Activated T-cell treated with anti-CD3 and anti-CD28 coated beads, Interleukin-2, amount 50 U/mL, for 24 hours (primary cell): ENCODE measurements at regions not wholly inside any gene's neighbourhood (a gene's known extent, or its start where the extent isn't known, plus 50 kb on each side); places are given as distances from the start of the nearest gene placed in this dataset.

ENCODE experiments used
- DNase-seq: peaks from one replicate; pipeline ENCODE4 v3.0.0-alpha.2; 2020
- H3K27ac Mint-ChIP-seq: 2 replicates; pipeline ENCODE4 v1.8.0; 2020; ENCODE audit warnings: mild to moderate bottlenecking, mixed read lengths
- H3K27me3 Mint-ChIP-seq: 2 replicates; pipeline ENCODE4 v1.8.0; 2020; ENCODE audit warnings: mixed read lengths
- H3K36me3 Mint-ChIP-seq: 2 replicates; pipeline ENCODE4 v1.8.0; 2020; ENCODE audit warnings: low read depth, mixed read lengths
- H3K4me1 Mint-ChIP-seq: 2 replicates; pipeline ENCODE4 v1.8.0; 2020; ENCODE audit warnings: low read depth, mixed read lengths
- H3K4me3 Mint-ChIP-seq: 2 replicates; pipeline ENCODE4 v1.8.0; 2020; ENCODE audit warnings: mild to moderate bottlenecking, moderate library complexity, mixed read lengths
- H3K9me3 Mint-ChIP-seq: 2 replicates; pipeline ENCODE4 v1.8.0; 2020; ENCODE audit warnings: mixed read lengths

DNA sequence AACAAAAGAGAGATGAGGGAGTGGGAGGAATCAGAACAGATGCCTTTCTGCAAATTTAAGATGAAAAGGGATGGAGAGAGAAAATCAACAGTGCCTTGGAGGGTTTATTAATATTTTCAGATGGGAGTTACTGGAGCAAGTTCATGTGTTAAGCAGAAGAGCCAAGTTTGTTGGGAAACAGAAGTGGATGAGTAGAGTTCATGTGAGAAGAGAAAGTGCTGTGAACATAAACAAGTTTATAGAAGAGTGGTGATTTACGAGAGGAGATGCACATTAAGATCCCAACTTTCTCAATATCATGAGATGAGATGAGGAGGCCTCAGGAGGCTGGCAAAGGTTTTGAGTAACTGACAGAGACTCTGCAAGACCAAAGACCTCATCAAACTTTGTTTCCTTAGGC lies 274.1 kb upstream of the HTR2A start:
- Mint-ChIP-seq H3K27ac (no peak overlapping the region), H3K36me3 (no peaks in the 10 kb centered on the region), H3K4me3 (no peak overlapping the region)

DNA sequence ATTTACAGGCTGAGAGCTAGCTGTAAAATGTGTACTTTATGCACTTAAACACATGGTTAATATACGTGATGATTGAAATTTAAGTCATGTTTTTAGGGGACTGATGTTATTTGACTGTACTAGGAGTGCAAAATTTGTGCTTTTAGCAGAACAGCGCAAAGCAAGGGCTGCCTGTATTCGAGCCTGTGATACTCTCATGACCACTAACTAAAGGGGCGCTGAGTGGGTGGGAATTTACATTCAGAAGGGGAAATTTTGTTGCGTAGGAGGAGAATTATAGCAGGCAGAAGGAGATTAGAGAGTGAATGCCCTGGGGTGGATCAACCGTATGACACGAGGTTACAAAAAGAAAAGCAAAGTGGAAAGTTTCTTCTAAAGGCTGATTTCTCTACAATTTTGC lies 271.8 kb upstream of the HTR2A start:
- Mint-ChIP-seq H3K4me1 (no peaks in the 10 kb centered on the region), H3K27me3 (no peaks in the 10 kb centered on the region), H3K36me3 (no peaks in the 10 kb centered on the region), H3K9me3 (no peaks in the 10 kb centered on the region), H3K4me3 (no peak overlapping the region), H3K27ac (no peak overlapping the region)
- no peak for DNase-seq

More for the DNA sequence above, 274.1 kb upstream of the HTR2A start:
- H3K4me1 Mint-ChIP-seq, result no peaks in the 10 kb centered on the region
- DNase-seq, result no peak
- H3K9me3 Mint-ChIP-seq, result no peaks in the 10 kb centered on the region
- H3K27me3 Mint-ChIP-seq, result no peaks in the 10 kb centered on the region

DNA sequence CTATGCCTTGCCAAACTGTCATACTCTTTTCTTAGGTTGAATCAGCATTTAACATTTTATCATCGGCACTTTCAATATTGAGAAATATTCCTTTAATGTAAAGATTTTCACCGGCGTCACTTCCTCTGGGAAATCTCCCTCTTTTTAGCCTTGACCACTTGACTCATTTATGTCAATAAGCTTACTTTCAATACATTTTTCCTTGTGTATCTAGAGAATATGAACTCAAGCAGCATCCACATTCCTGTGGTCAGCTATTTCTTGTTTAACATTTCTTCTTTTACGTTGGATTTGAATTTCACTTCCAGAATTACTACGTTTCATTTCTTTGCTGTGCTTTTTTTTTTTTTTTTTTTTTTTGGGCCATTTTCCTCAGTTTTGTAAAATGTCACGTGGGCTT lies 271.2 kb upstream of the HTR2A start:
- H3K4me3 Mint-ChIP-seq, result no peak overlapping the region
- no peaks in the 10 kb centered on the region for H3K4me1 Mint-ChIP-seq
- no peaks in the 10 kb centered on the region for H3K27me3 Mint-ChIP-seq
- DNase-seq, result no peak
- H3K9me3 Mint-ChIP-seq, result no peaks in the 10 kb centered on the region
- no peak overlapping the region for H3K27ac Mint-ChIP-seq
- H3K36me3 Mint-ChIP-seq, result no peaks in the 10 kb centered on the region

DNA sequence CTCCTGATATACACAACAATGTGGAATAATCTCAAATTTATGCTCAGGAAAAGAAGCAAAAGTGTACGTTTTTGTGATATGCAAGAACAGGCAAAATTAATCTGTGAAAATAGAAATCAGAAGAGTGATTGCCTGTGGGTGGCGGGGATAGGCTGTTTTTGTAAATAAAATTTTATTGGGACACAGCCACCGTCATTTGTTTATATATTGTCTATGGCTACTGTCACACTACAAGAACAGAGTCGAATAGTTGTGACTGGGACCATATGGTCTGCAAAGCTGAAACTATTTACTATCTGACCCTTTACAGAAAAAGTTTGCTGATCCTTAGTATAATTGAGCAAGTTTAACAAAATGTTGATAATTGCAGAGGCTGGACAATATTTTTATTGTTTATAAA lies 269.5 kb upstream of the HTR2A start:
- no peaks in the 10 kb centered on the region for H3K9me3 Mint-ChIP-seq
- H3K27me3 Mint-ChIP-seq, result no peaks in the 10 kb centered on the region
- H3K4me1 Mint-ChIP-seq, result no peaks in the 10 kb centered on the region
- no peak for DNase-seq
- H3K4me3 Mint-ChIP-seq, result no peak overlapping the region
- no peak overlapping the region for H3K27ac Mint-ChIP-seq
- H3K36me3 Mint-ChIP-seq, result no peaks in the 10 kb centered on the region

DNA sequence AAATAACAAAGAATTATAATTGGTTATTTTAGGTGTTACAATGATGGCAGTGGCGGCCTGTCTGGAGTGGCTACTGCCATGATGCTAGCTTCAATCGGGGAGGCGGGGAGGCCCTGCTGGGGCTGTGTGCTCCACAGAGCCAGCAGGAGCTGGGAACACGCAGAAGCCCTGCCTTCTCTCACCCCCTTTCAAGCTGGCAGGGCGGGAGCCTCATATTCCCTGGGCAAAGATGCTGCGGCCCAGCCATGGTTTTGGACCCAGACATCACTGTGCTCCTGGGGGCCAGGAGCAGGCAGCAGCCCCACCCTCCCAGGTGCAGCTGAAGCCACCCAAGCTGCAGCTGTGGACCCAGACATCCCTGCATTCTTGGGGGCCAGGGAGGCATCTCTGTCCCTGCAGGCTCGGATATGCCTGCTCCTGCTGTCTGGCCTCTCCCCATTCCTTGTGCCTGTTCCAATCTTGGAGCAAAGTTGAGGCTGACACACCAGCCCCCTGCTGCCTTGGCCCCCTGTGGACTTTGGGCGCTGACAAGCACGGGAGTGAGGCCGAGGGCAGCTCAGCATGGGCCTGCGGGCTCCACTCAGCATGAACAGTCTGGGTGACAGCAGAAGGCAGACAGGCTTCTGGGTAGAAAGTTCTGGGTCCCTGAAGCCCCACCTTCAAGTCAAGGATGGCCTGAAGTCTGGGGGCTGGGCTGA lies 263.1 kb upstream of the HTR2A start:
- peaks cover 14% of the 10 kb centered on the region for H3K27me3 Mint-ChIP-seq
- no peak overlapping the region for H3K27ac Mint-ChIP-seq
- no peak for DNase-seq
- H3K9me3 Mint-ChIP-seq, result peaks cover 6% of the 10 kb centered on the region
- no peaks in the 10 kb centered on the region for H3K36me3 Mint-ChIP-seq
- no peaks in the 10 kb centered on the region for H3K4me1 Mint-ChIP-seq
- H3K4me3 Mint-ChIP-seq, result no peak overlapping the region

DNA sequence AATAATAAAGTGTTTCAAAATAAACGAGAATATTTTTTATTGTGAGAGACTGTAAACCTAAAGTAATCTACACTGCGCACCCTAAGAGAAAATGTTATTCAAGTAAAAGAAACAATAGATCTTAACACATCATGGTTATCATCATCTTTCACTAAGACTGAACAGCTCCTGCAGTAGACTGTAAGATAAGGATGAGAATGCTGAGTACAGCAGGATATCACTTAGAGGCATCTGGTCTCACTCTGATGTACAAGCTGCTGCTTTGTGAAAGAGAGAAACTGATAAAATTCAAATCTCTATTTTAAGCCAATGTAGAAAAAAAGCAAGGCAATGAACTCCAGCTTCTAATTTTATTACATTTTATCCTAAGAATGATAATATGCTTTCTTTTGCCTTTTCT lies 261.7 kb upstream of the HTR2A start:
- Mint-ChIP-seq H3K36me3 (no peaks in the 10 kb centered on the region), H3K27ac (no peak overlapping the region), H3K27me3 (peaks cover 17% of the 10 kb centered on the region), H3K4me1 (no peaks in the 10 kb centered on the region), H3K4me3 (no peak overlapping the region), H3K9me3 (peaks cover 6% of the 10 kb centered on the region)
- no peak for DNase-seq

DNA sequence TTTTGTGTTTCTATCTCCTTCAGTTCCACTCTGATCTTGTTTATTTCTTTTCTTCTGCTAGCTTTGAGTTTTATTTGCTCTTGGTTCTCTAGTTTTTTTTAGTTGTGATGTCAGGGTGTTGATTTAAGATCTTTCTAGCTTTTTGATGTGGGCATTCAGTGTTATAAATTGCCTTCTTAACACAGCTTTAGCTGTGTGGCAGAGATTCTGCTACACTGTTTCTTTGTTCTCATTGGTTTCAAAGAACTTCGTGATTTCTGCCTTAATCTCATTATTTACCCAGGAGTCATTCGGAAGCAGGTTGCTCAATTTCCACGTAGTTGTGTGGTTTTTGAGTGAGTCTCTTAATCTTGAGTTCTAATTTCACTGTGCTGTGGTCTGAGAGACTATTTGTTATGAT lies 251.7 kb upstream of the HTR2A start:
- Mint-ChIP-seq H3K9me3 (no peaks in the 10 kb centered on the region), H3K4me1 (peaks cover 5% of the 10 kb centered on the region), H3K27ac (no peak overlapping the region), H3K4me3 (no peak overlapping the region), H3K36me3 (no peaks in the 10 kb centered on the region), H3K27me3 (no peaks in the 10 kb centered on the region)
- no peak for DNase-seq

DNA sequence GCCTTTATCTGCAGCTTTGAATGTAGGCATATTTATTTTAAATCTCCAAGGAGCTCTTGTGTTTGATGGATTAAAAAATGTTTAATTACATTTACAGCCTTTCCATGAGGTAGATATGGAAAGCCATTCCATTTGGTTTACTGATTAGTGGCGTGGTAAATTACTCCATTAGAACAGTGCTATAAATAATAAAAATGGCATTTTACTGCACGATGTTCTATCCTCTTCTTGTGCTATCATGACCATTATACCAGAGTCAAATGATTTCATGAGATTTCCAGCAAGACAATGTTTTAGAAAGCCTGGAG lies 250.9 kb upstream of the HTR2A start:
- H3K4me3 Mint-ChIP-seq, result no peak overlapping the region

DNA sequence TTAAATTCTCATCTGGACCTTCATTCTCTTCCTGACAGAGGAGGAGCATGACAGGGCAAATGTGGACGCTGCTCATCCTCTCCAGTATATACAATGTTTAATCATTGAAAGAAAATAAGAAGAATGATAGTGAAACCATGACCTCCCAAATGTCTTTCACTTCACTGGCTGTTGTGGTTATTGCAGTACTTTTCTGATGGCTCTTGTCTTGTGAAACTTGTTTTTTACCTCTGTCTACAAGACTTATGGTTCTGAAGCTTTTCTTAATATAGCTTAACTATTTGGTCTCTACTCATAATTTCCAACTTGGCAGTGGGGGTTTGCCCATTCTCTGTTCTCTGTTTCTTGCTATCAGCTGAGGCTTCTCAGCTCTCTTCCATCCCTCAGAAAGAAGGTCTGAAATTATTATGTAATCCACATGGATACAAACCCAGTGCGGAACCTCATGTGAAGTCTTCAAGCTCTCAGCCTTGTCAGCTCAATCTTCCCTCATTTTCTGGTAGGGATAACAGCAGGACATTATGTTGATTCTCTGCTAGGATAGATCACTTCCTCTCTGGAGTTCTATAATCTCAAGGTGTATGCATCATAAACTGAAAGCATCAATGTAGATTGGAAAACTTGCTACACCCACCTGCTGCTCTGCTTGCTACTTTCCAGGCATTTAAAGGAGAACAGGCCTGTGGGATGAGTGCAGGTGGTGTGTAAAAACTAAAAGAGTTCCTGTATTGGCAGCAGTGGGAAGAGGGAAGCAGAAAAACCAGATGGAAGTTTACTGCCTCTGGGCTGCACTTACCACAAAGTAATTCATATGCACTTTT lies 250.3 kb upstream of the HTR2A start:
- H3K9me3 Mint-ChIP-seq, result no peaks in the 10 kb centered on the region
- H3K27me3 Mint-ChIP-seq, result no peaks in the 10 kb centered on the region
- peaks cover 5% of the 10 kb centered on the region for H3K4me1 Mint-ChIP-seq
- H3K27ac Mint-ChIP-seq, result no peak overlapping the region
- no peaks in the 10 kb centered on the region for H3K36me3 Mint-ChIP-seq
- no peak overlapping the region for H3K4me3 Mint-ChIP-seq
- DNase-seq, result no peak

More for the DNA sequence above, 250.9 kb upstream of the HTR2A start:
- H3K27me3 Mint-ChIP-seq, result no peaks in the 10 kb centered on the region
- no peak overlapping the region for H3K27ac Mint-ChIP-seq
- H3K4me1 Mint-ChIP-seq, result peaks cover 5% of the 10 kb centered on the region
- no peak for DNase-seq
- H3K36me3 Mint-ChIP-seq, result no peaks in the 10 kb centered on the region
- no peaks in the 10 kb centered on the region for H3K9me3 Mint-ChIP-seq

DNA sequence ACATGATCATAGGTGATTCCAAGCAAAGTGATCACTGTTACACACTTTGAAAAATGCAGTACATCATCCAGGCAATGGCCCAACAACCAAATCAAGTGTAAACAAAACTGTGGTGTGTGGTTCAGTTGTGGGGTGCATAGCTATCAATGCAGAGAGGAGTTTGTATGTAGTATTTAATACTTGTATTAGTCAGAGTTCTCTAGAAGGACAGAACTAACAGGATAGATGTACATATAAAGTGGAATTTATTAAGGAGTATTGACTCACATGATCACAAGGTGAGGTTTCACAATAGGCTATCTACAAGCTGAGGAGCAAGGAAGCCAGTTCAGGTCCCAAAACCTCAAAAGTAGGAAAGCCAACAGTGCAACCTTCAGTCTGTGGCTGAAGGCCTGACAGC lies 249.3 kb upstream of the HTR2A start:
- DNase-seq, result no peak
- H3K27ac Mint-ChIP-seq, result no peak overlapping the region
- no peaks in the 10 kb centered on the region for H3K36me3 Mint-ChIP-seq
- H3K4me3 Mint-ChIP-seq, result no peak overlapping the region
- no peaks in the 10 kb centered on the region for H3K9me3 Mint-ChIP-seq
- no peaks in the 10 kb centered on the region for H3K27me3 Mint-ChIP-seq
- H3K4me1 Mint-ChIP-seq, result peaks cover 5% of the 10 kb centered on the region

DNA sequence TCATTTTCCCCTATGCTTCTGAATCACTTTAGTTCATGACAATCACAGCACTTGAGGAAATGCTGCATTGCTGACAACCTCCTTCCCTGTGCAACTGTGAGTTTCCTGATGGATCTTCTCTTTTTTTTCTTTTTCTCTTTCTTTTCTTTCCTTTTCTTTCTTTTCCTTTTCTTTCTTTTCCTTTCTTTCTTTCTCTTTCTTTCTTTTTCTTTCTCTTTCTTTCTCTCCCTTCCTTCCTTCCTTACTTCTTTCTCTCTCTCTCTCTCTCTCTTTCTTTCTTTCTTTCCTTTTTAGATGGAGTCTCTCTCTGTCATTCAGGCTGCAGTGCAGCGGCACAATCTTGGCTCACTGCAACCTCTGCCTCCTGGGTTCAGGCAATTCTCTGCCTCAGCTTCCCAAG lies 247.9 kb upstream of the HTR2A start:
- H3K4me1 Mint-ChIP-seq, result peaks cover 5% of the 10 kb centered on the region
- DNase-seq, result no peak
- no peaks in the 10 kb centered on the region for H3K36me3 Mint-ChIP-seq
- no peak overlapping the region for H3K4me3 Mint-ChIP-seq
- peaks cover 4% of the 10 kb centered on the region for H3K9me3 Mint-ChIP-seq
- H3K27me3 Mint-ChIP-seq, result no peaks in the 10 kb centered on the region
- no peak overlapping the region for H3K27ac Mint-ChIP-seq

DNA sequence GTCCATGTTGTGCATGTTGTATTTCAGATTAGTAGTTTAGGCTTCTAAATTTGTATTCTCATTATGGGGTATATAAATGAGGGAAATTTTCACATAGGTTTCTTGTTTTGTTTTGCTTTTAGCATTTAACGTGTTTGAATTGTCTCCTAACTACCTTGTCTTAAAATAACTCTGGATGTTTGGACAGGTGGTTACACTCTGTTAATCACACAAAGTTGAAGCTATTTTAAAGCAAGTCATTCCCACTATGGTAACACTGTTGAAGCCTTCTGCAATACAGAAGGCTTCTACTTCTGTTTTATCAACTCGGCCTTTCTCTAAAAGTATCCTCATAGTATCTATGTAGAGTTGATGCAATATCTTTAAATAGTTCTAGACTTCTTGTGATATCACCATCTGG lies 245.3 kb upstream of the HTR2A start:
- Mint-ChIP-seq H3K9me3 (peaks cover 4% of the 10 kb centered on the region), H3K27ac (no peak overlapping the region), H3K36me3 (no peaks in the 10 kb centered on the region), H3K27me3 (no peaks in the 10 kb centered on the region), H3K4me3 (no peak overlapping the region), H3K4me1 (peaks cover 2% of the 10 kb centered on the region)
- no peak for DNase-seq

DNA sequence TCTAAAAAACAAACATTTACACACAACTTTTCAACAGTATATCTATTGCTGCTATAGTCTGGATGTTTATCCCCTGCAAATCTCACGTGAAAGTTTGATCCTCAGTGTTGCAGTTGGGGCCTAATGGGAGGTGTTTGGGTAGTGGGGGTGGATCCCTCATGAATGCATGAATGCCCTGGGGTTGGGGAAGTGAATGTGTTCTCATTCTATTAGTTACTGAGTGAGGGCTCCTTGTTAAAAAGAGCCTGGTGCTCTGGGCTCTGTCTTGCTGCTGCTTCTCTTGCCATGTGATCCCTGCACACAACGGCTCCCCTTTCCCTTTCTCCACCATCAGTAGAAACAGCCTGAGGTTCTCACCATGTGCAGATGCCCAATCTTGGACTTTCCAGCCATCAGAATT lies 242.7 kb upstream of the HTR2A start:
- no peak for DNase-seq
- Mint-ChIP-seq H3K9me3 (peaks cover 4% of the 10 kb centered on the region), H3K27me3 (no peaks in the 10 kb centered on the region), H3K4me1 (no peaks in the 10 kb centered on the region), H3K4me3 (no peak overlapping the region), H3K36me3 (no peaks in the 10 kb centered on the region), H3K27ac (no peak overlapping the region)

DNA sequence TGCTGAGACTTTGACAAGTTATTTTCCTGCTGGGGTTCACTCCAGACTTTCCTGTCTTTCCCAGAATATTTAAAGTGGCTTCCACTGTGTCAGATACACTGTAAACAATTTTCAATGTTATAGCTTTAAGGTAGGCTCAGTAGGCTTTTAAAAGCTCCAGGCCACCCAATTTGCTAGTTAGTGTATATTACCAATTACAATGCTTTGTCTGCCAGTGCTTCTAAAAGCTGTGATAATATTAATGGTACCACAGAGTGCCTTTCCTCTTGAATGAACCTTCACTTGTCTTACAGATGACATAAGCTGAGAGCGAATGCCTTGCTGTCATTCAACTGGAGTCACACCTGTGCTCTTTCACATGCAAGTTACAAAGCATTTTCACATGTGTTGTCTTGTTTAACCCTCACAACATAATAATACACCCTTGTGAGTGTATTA lies 239.7 kb upstream of the HTR2A start:
- Mint-ChIP-seq H3K9me3 (peaks cover 4% of the 10 kb centered on the region), H3K4me3 (no peak overlapping the region), H3K4me1 (no peaks in the 10 kb centered on the region)

DNA sequence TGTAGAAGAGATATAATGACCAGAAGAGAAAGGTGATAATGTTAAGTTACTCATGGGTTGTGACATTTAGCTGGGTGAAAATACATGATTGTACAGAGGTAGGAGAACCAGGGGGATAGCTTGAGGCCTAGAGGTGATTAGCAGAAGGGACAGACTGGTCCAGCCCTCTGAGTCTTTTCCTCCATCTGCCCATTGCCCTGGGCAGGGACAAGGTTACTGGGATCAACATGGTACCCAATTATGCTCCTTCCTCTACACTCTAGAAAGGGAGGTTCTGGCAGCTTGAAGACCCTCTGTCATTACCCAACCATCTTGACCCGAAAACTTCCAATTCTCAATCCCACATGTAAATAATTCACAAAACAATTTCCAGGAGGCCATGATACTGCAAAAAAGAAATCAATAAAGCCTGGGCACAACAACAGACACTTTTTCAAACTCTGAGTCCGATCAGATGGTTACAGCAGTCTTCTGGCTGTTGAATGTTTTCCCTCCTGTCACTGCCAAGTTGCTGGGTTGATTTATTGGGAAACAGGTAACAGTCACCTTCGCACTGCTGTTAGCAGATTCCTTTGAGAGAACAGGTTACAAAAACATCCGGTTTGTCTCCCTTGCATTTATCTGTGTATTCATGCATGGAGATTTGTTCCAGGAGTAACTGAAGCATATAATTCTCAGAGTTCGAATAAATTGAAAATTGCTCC lies 239.1 kb upstream of the HTR2A start:
- H3K36me3 Mint-ChIP-seq, result no peaks in the 10 kb centered on the region
- no peak overlapping the region for H3K27ac Mint-ChIP-seq
- H3K4me1 Mint-ChIP-seq, result no peaks in the 10 kb centered on the region
- DNase-seq, result no peak
- H3K4me3 Mint-ChIP-seq, result no peak overlapping the region
- H3K27me3 Mint-ChIP-seq, result peaks cover 5% of the 10 kb centered on the region
- peaks cover 4% of the 10 kb centered on the region for H3K9me3 Mint-ChIP-seq

More for the DNA sequence above, 239.7 kb upstream of the HTR2A start:
- Mint-ChIP-seq H3K36me3 (no peaks in the 10 kb centered on the region), H3K27ac (no peak overlapping the region), H3K27me3 (peaks cover 5% of the 10 kb centered on the region)
- no peak for DNase-seq
